Tibial nerve (tissue), 4 donors: ENCODE measurements at regions not wholly inside any gene's neighbourhood (a gene's known extent, or its start where the extent isn't known, plus 50 kb on each side); places are given as distances from the start of the nearest gene placed in this dataset.

ENCODE experiments used
- DNase-seq, 2 donors: peaks; one replicate each; pipeline ENCODE4 v3.0.0-alpha.2; 2019; ENCODE audit warnings: low spot score in 2 of 2
- H3K27ac ChIP-seq, 4 donors: fragments of 200-600 bp; sonication (generic) in 3 of 4; one replicate each; pipeline ENCODE4 v1.5.1; 2017 to 2019; ENCODE audit warnings: mild to moderate bottlenecking in 1 of 4
- H3K27me3 ChIP-seq, 2 donors: fragments of 200-600 bp; sonication (generic) in 1 of 2; one replicate each; pipeline versions ENCODE4 v1.5.1 to v1.6.0; 2017 to 2019
- H3K36me3 ChIP-seq, 3 donors: fragments of 200-600 bp; sonication (generic); one replicate each; pipeline ENCODE4 v1.5.1; 2018 to 2019
- H3K4me1 ChIP-seq, 4 donors: fragments of 200-600 bp; sonication (generic) in 3 of 4; one replicate each; pipeline ENCODE4 v1.5.1; 2017 to 2019
- H3K4me3 ChIP-seq, 4 donors: fragments of 200-600 bp; sonication (generic) in 3 of 4; one replicate each; pipeline ENCODE4 v1.5.1; 2017 to 2019; ENCODE audit warnings: mild to moderate bottlenecking in 1 of 4, moderate library complexity in 1 of 4
- H3K9me3 ChIP-seq, 4 donors: fragments of 200-600 bp; sonication (generic) in 3 of 4; one replicate each; pipeline ENCODE4 v1.5.1; 2017 to 2019
- CTCF ChIP-seq, 5 experiments: fragments of 200-600 bp in 3 of 5; fragments of 450-650 bp in 2 of 5; sonication (generic) in 3 of 5; IDR thresholded peaks; one replicate each; pipeline ENCODE4 v1.5.1; 2016 to 2019; ENCODE audit warnings: antibody characterized with exemption in 5 of 5, mild to moderate bottlenecking in 3 of 5, moderate library complexity in 2 of 5
- EP300 ChIP-seq, 2 donors: sonication (generic); formaldehyde crosslinking; IDR thresholded peaks; one replicate each; pipeline ENCODE4 v1.6.1; 2017; ENCODE audit warnings: antibody characterized with exemption in 2 of 2, mild to moderate bottlenecking in 1 of 2
- POLR2A ChIP-seq, 2 donors: fragments of 450-650 bp; IDR thresholded peaks; one replicate each; pipeline ENCODE4 v1.6.1; 2017; ENCODE audit warnings: antibody characterized with exemption in 2 of 2, mild to moderate bottlenecking in 2 of 2, moderate library complexity in 2 of 2
- WGBS, 2 donors: methylation state at CpG; one replicate each; pipeline ENCODE4 v1.1.5; 2018; 5-methylcytosine and 5-hydroxymethylcytosine counted together

- Histone ChIP-seq H3K27me3 (no peaks in the 10 kb centered on the region), H3K27ac (no peak overlapping the region), H3K4me1 (no peaks in the 10 kb centered on the region), H3K9me3 (no peaks in the 10 kb centered on the region), H3K36me3 (no peaks in the 10 kb centered on the region), H3K4me3 (no peak overlapping the region)
- DNase-seq, result no peak
- no peak for TF ChIP-seq EP300 (IDR thresholded peaks at IDR 0.05)
- no peak for TF ChIP-seq POLR2A (IDR thresholded peaks at IDR 0.05)
- no peak for TF ChIP-seq CTCF (IDR thresholded peaks at IDR 0.05)
- WGBS, 2 donors, result 89 to 96% methylated on average over 2 of the region's 2 CpGs
These were observed 258.5 kb upstream of the SORL1-AS1 start for GRCh38 chr11:121711236-121711635.

- Histone ChIP-seq H3K36me3 (no peaks in the 10 kb centered on the region), H3K27me3 (no peaks in the 10 kb centered on the region), H3K4me1 (no peaks in the 10 kb centered on the region), H3K27ac (no peak overlapping the region), H3K9me3 (no peaks in the 10 kb centered on the region), H3K4me3 (no peak overlapping the region)
- no peak for TF ChIP-seq CTCF (IDR thresholded peaks at IDR 0.05)
- DNase-seq, result no peak
- 49 to 52% methylated on average over 1 of the region's 1 CpG for WGBS, 2 donors
These were observed 254.2 kb upstream of the SORL1-AS1 start for GRCh38 chr11:121706884-121707420.

GRCh38 chr11:121703201-121703600 is 250.4 kb upstream of the SORL1-AS1 start:
- no peak overlapping the region for H3K27ac ChIP-seq
- TF ChIP-seq POLR2A (IDR thresholded peaks at IDR 0.05) (no peak), CTCF (IDR thresholded peaks at IDR 0.05) (no peak), EP300 (IDR thresholded peaks at IDR 0.05) (no peak)
- WGBS, 2 donors, result 29 to 53% methylated on average over 2 of the region's 2 CpGs

GRCh38 chr11:121700968-121701367 is 248.2 kb upstream of the SORL1-AS1 start:
- Histone ChIP-seq H3K4me1 (peaks cover 0 to 15% (median 0%) of the 10 kb centered on the region in 4 donors), H3K27me3 (no peaks in the 10 kb centered on the region), H3K36me3 (no peaks in the 10 kb centered on the region), H3K9me3 (no peaks in the 10 kb centered on the region), H3K27ac (no peak overlapping the region), H3K4me3 (no peak overlapping the region)
- TF ChIP-seq CTCF (IDR thresholded peaks at IDR 0.05) (no peak), POLR2A (IDR thresholded peaks at IDR 0.05) (no peak), EP300 (IDR thresholded peaks at IDR 0.05) (no peak)
- WGBS, 2 donors, result 82 to 87% methylated on average over 4 of the region's 4 CpGs
- DNase-seq, result no peak

More at GRCh38 chr11:121703201-121703600, 250.4 kb upstream of the SORL1-AS1 start:
- Histone ChIP-seq H3K4me3 (no peak overlapping the region), H3K36me3 (no peaks in the 10 kb centered on the region), H3K9me3 (no peaks in the 10 kb centered on the region), H3K27me3 (no peaks in the 10 kb centered on the region), H3K4me1 (no peaks in the 10 kb centered on the region)
- DNase-seq, result no peak

GRCh38 chr11:121699801-121700200 is 247.0 kb upstream of the SORL1-AS1 start:
- Histone ChIP-seq H3K4me1 (peaks cover 0 to 17% (median 0%) of the 10 kb centered on the region in 4 donors), H3K9me3 (no peaks in the 10 kb centered on the region), H3K36me3 (no peaks in the 10 kb centered on the region), H3K27me3 (no peaks in the 10 kb centered on the region), H3K27ac (no peak overlapping the region), H3K4me3 (no peak overlapping the region)
- WGBS, 2 donors, result 59 to 60% methylated on average over 5 of the region's 5 CpGs
- TF ChIP-seq EP300 (IDR thresholded peaks at IDR 0.05) (no peak), POLR2A (IDR thresholded peaks at IDR 0.05) (no peak), CTCF (IDR thresholded peaks at IDR 0.05) (no peak)
- DNase-seq, result no peak
